Mucosa of rectum (tissue), 2 donors: ENCODE measurements at regions not wholly inside any gene's neighbourhood (a gene's known extent, or its start where the extent isn't known, plus 50 kb on each side); places are given as distances from the start of the nearest gene placed in this dataset.

Experiments used
- H3K27ac ChIP-seq, 2 donors: one replicate each; pipeline ENCODE4 v1.7.0; 2013; ENCODE audit warnings: inconsistent platforms in 2 of 2, low read depth in 2 of 2, low read length in 2 of 2
- H3K27me3 ChIP-seq, 2 donors: one replicate each; pipeline ENCODE4 v1.7.0; 2013; ENCODE audit warnings: low read length in 2 of 2; ENCODE audit not compliant: control insufficient read depth in 2 of 2, insufficient read depth in 2 of 2
- H3K36me3 ChIP-seq, 2 donors: one replicate each; pipeline ENCODE4 v1.7.0; 2013; ENCODE audit warnings: low read length in 2 of 2; ENCODE audit not compliant: control insufficient read depth in 2 of 2, insufficient read depth in 2 of 2
- H3K4me1 ChIP-seq, 2 donors: one replicate each; pipeline ENCODE4 v1.7.0; 2013; ENCODE audit warnings: low read length in 2 of 2, mild to moderate bottlenecking in 1 of 2; ENCODE audit not compliant: control insufficient read depth in 2 of 2, insufficient read depth in 2 of 2
- H3K4me3 ChIP-seq, 2 donors: one replicate each; pipeline ENCODE4 v1.7.0; 2013; ENCODE audit warnings: low read length in 2 of 2
- H3K9ac ChIP-seq, 2 donors: one replicate each; pipeline ENCODE4 v1.7.0; 2013; ENCODE audit warnings: low read length in 2 of 2, low read depth in 1 of 2, mild to moderate bottlenecking in 1 of 2
- H3K9me3 ChIP-seq, 2 donors: one replicate each; pipeline ENCODE4 v1.7.0; 2013; ENCODE audit warnings: low read length in 2 of 2; ENCODE audit not compliant: control insufficient read depth in 2 of 2
- donor health status: healthy.
- donor health status: Normal muscosa, but diverticular disease.

DNA sequence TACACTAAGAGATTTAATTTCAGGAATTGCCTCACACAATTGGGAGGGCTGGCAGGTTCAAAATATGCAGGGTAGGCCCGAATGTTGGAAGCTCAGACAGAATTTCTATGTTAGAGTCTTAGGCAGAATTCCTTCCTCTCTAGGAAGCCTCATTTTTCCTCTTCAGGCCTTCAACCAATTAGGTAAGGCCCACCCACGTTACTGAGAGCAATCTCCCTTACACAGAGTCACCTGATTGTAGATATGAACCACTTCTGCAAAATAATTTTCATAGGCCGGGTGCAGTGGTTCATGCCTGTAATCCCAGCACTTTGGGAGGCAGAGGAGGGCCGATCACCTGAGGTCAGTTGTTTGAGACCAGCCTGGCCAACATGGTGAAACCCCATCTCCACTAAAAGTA lies 50.2 kb upstream of the HIVEP1 start:
- Histone ChIP-seq H3K36me3 (no peaks in the 10 kb centered on the region), H3K27ac (no peak overlapping the region), H3K9ac (no peak overlapping the region), H3K4me3 (no peak overlapping the region), H3K9me3 (no peaks in the 10 kb centered on the region), H3K27me3 (no peaks in the 10 kb centered on the region), H3K4me1 (no peaks in the 10 kb centered on the region)

DNA sequence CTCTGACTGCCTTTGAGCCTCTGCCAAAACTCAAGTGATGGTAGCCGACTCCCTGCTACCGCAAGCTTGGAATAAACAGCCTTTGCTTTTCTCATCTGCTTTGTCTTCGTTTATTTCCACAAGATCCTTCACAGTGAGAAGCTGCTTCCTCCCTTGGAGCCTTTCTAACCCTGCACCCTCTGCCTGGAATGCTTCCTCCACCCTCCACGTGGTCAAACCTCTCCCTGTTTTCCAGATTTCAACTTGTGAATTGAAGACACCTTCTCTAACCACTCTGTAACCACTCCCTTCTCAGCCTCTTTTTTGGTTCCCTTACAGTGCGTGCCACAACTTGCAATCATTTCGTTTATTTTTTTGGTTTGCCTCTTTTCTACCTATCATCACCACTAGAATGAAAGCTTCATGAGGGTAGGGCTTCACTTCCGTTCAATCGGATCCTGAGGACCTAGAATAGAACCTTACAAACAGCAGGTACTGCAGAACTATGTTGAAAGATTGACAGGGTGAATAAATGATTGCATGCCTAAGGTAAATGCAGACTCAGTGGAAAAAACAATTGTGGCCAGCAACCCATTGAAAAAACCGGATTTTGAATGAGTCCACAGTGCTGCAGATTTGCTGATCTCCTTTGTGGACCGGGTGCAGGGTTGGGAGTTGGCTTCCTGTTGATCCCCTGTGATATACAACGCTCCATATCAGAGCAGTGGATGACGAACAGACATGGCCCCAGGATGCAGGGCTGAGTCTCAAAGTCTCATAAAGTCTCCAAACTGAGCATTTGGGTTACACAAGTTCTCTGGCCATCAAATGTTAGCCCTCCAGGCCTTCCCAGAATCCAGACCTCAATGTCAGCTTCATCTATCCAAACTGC lies 51.0 kb upstream of the HIVEP1 start:
- H3K27ac ChIP-seq: no peak overlapping the region
- H3K9me3 ChIP-seq: no peaks in the 10 kb centered on the region
- H3K4me3 ChIP-seq: no peak overlapping the region
- no peaks in the 10 kb centered on the region for H3K4me1 ChIP-seq
- H3K36me3 ChIP-seq: no peaks in the 10 kb centered on the region
- H3K9ac ChIP-seq: no peak overlapping the region
- no peaks in the 10 kb centered on the region for H3K27me3 ChIP-seq

DNA sequence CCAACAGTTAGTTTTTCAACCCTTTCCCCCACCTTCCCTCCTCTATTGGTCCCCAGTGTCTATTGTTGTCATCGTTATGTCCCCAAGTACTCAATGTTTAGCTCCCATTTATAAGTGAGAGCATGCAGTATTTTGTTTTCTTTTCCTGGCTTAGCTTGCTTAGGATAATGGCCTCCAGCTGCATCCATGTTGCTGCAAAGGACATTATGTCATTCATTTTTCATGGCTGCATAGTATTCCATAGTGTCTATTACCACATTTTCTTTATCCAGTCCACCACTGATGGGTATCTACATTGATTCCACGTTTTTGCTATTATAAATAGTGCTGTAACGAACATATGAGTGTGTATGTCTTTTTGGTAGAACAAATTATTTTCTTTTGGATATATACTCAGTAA lies 55.3 kb upstream of the HIVEP1 start:
- H3K4me3 ChIP-seq: no peak overlapping the region
- H3K27ac ChIP-seq: no peak overlapping the region
- H3K27me3 ChIP-seq: no peaks in the 10 kb centered on the region
- no peaks in the 10 kb centered on the region for H3K36me3 ChIP-seq
- H3K4me1 ChIP-seq: no peaks in the 10 kb centered on the region
- no peak overlapping the region for H3K9ac ChIP-seq
- no peaks in the 10 kb centered on the region for H3K9me3 ChIP-seq

DNA sequence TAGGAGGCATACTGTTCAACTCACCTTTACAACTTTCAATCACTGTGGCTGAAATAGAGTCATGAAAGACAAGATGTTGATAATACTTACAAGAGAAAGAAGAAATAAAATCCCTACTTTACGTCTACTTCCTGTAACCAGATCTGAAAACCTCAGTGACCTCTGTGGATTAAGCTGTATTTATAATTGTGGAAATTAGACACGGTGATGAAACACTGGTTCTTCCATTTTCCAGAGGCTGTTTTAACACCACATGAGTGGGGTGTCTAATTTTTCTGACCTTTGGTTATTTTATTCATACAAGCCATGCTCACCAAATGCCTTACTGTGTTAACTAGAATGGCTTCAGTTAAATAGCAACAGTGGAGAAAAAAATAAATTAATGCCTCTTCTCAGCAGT lies 58.5 kb upstream of the HIVEP1 start:
- Histone ChIP-seq H3K27me3 (no peaks in the 10 kb centered on the region), H3K9ac (no peak overlapping the region), H3K36me3 (no peaks in the 10 kb centered on the region), H3K9me3 (no peaks in the 10 kb centered on the region), H3K27ac (no peak overlapping the region), H3K4me1 (no peaks in the 10 kb centered on the region), H3K4me3 (no peak overlapping the region)

DNA sequence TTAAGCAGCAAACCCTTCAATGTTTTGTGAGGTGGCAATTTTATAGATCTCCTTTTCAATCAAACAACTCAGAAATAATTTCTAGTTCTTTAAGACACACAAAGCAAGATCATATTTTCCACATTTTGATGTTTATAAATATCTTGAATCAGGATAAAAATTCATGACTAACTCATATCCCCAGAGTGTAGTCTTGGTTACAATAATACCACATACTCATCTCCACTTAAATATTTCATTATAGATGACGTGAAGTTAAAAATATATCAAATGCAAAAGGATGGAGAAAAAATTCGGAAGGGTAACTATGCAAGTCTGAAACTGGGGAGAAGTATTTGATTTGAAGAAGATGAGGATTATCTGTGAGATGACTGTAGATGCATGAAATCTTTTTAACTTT lies 59.8 kb upstream of the HIVEP1 start:
- Histone ChIP-seq H3K9ac (no peak overlapping the region), H3K36me3 (no peaks in the 10 kb centered on the region), H3K4me3 (no peak overlapping the region), H3K9me3 (no peaks in the 10 kb centered on the region), H3K27ac (no peak overlapping the region), H3K4me1 (no peaks in the 10 kb centered on the region), H3K27me3 (no peaks in the 10 kb centered on the region)

DNA sequence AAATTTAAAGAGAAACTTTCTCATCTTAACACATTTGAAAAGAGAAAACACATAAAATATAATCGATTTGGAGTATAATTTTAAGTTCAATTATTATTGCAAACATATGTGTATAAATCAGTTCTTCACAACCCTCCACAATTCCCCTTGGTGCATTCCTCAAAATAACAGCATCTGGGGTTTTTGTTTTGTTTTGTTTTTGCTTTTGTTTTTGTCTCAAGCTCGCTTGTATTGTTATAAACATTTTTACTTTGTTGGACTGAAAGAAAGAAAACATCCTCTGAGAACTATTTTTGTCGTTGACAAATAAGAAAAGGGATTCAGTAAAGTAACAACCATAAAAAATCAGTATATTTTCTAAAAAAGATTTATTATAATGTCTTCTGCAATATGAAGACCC lies 60.2 kb upstream of the HIVEP1 start:
- Histone ChIP-seq H3K27ac (no peak overlapping the region), H3K4me1 (no peaks in the 10 kb centered on the region), H3K9ac (no peak overlapping the region), H3K4me3 (no peak overlapping the region), H3K27me3 (no peaks in the 10 kb centered on the region), H3K36me3 (no peaks in the 10 kb centered on the region), H3K9me3 (no peaks in the 10 kb centered on the region)

DNA sequence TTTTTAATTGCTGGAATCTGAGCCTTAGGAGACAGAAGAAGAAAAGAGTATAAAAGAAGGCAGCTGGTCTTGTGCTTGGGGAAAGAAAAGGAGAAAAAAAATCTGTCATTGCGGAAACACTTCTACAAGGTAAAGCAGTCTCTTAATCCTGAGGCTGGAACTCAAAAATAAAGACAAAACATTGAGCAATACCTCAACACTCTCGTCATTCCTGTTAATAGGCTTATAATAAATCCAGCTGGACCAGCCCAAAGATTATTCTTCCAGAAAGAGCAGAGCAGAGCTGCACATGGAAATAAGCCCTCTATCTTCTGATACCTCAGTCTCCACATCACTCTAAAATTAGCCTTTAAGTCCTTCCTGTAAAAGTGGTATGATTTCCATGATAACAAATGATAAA lies 62.0 kb upstream of the HIVEP1 start:
- Histone ChIP-seq H3K27me3 (no peaks in the 10 kb centered on the region), H3K9ac (no peak overlapping the region), H3K4me3 (no peak overlapping the region), H3K36me3 (no peaks in the 10 kb centered on the region), H3K27ac (no peak overlapping the region), H3K9me3 (no peaks in the 10 kb centered on the region), H3K4me1 (no peaks in the 10 kb centered on the region)

DNA sequence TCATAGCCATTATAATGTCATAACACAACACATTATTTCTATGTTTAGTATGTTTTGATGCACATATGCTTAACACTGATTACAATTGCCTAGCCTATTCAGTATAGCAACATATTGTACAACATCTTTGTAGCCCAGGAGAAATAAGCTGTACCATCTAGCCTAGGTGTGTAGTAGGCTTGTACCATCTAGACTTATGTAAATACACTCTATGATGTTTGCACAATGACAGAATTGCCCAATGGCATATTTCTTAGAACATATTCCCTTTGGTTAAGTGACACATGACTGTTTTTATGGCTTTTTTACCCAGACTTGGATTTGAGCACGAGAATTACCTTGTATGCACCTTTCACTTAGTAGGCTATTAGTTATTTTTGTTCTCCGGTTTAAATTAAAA lies 64.5 kb upstream of the HIVEP1 start:
- Histone ChIP-seq H3K9ac (no peak overlapping the region), H3K4me3 (no peak overlapping the region), H3K27ac (no peak overlapping the region), H3K36me3 (no peaks in the 10 kb centered on the region), H3K4me1 (no peaks in the 10 kb centered on the region), H3K27me3 (no peaks in the 10 kb centered on the region), H3K9me3 (no peaks in the 10 kb centered on the region)

DNA sequence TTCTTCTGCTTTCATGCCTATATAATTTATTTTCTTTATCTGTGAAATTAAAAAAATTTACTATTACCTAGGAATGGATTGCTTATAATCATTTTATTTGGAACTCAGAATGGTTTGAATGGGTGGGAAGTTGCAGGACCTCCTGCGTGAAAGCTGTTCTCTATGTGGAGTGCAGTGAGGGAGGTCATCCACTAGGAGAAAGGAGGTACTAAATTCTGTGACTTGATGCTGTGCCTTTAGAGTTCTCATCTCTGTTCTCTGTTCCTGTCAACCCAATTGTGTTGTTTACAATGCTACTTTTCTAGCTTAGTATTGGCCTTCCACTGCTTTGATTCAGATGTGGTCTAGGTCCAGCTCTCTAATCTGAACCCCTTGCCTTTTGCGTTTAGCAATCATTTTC lies 65.0 kb upstream of the HIVEP1 start:
- Histone ChIP-seq H3K4me1 (no peaks in the 10 kb centered on the region), H3K9me3 (no peaks in the 10 kb centered on the region), H3K27ac (no peak overlapping the region), H3K4me3 (no peak overlapping the region), H3K36me3 (no peaks in the 10 kb centered on the region), H3K9ac (no peak overlapping the region), H3K27me3 (no peaks in the 10 kb centered on the region)

DNA sequence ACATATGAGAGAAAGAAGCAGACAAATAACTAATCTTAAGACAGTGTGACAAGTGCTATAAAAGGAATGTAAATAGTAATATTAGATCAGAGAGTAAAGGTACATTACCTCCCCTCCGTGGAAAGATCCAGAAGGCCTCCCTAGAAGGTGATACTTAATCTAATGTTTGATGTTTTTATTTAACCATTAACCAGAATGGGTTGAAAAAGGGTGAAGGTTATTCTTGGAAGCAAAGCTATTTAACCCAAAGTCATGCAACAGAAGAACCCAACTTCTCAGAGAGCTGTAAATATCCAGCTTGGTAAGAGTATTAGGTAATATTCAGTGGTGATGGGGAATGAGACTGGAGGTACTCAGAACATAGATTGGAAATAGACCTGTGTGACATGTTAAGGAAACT lies 68.0 kb upstream of the HIVEP1 start:
- H3K4me1 ChIP-seq: no peaks in the 10 kb centered on the region
- no peak overlapping the region for H3K9ac ChIP-seq
- H3K27ac ChIP-seq: no peak overlapping the region
- H3K9me3 ChIP-seq: no peaks in the 10 kb centered on the region
- no peaks in the 10 kb centered on the region for H3K36me3 ChIP-seq
- no peaks in the 10 kb centered on the region for H3K27me3 ChIP-seq
- no peak overlapping the region for H3K4me3 ChIP-seq
